Psoas muscle (tissue), 7 donors: ENCODE measurements at regions not wholly inside any gene's neighbourhood (a gene's known extent, or its start where the extent isn't known, plus 50 kb on each side); places are given as distances from the start of the nearest gene placed in this dataset.

ENCODE experiments used
- ATAC-seq, 4 donors: fragments of 200-7000 bp; cut with Tn5 transposase; one replicate each; pipeline ENCODE4 v1.9.1; 2020; ENCODE audit warnings: moderate library complexity in 3 of 4, mild to moderate bottlenecking in 2 of 4
- DNase-seq, 2 donors: peaks; one replicate each; pipeline ENCODE4 v3.0.0-alpha.2; 2020
- H3K27ac ChIP-seq: fragments of 200-600 bp; one replicate; pipeline ENCODE4 v1.8.0; 2022
- H3K27me3 ChIP-seq, 3 donors: fragments of 200-600 bp in 1 of 3; one replicate each; pipeline versions ENCODE4 v1.6.1 to v1.8.0; 2013 to 2022; ENCODE audit warnings: low read length in 2 of 3, mild to moderate bottlenecking in 2 of 3, moderate library complexity in 1 of 3; ENCODE audit not compliant: insufficient read depth in 3 of 3
- H3K36me3 ChIP-seq, 2 donors: fragments of 200-600 bp in 1 of 2; one replicate each; pipeline versions ENCODE4 v1.6.1 to v1.8.0; 2013 to 2022; ENCODE audit warnings: low read depth in 1 of 2, mild to moderate bottlenecking in 1 of 2, moderate library complexity in 1 of 2; ENCODE audit not compliant: insufficient read depth in 1 of 2
- H3K4me1 ChIP-seq: fragments of 200-600 bp; one replicate; pipeline ENCODE4 v1.8.0; 2022
- H3K4me3 ChIP-seq: fragments of 200-600 bp; one replicate; pipeline ENCODE4 v1.8.0; 2022; ENCODE audit warnings: mild to moderate bottlenecking
- H3K9me3 ChIP-seq: fragments of 200-600 bp; one replicate; pipeline ENCODE4 v1.8.0; 2022
- WGBS, 3 donors: extraction: QIAGEN DNeasy Blood & Tissue Kit; methylation state at CpG; one replicate each; pipeline versions ENCODE4 v1.1.6 to v1.1.7; 2013; 5-methylcytosine and 5-hydroxymethylcytosine counted together
- intact Hi-C, 2 donors: fragments of 100-400 bp; cut with DNase I; formaldehyde crosslinking; loops; one replicate each; pipeline versions ENCODE4 v1.11.0 to v1.14.2; 2022
- TF ChIP-seq, protein P1 (sequence below): fragments of 200-600 bp; IDR thresholded peaks from one replicate; pipeline ENCODE4 v1.8.0; 2022; ENCODE audit warnings: antibody characterized with exemption
- donor health status: healthy with polysubstance abuse.
- donor health status: DM: no; HTN: no; CAD: no; lungs with moderate emphysema.
- donor health status: Bipolar disorder and iron deficiency.
- donor health status: healthy.
- donor health status: DM: yes; HTN: yes; CAD: no.
- donor health status: DM: no; HTN: no; CAD: no.
- donor health status: DM: yes; HTN: yes; CAD: no.

DNA sequence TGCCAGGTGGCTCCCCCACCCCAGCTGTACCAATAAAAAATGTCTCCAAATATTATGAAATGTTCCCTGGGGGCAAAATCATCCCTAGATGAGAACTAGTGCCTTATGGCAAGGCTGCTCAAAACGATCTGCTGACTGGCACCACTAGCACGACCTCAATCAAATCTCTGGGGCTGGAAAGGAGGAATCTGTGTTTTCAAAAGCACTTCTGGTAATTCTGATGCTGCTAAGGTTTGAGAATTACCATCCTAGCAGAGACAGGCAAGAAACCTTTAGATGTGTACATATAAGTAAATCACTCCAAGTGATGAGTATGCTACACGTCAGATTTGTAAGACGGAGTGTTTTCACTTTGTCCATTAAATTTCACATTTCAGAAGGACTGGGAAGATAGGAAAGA lies 360.1 kb upstream of the THRB start:
- H3K9me3 ChIP-seq, result no peaks in the 10 kb centered on the region
- no peak overlapping the region for H3K4me3 ChIP-seq
- intact Hi-C loops, result no loop called here
- DNase-seq, result no peak
- no peak for ATAC-seq
- WGBS, 3 donors, result 70 to 73% (median 72%) methylated on average over 4 of the region's 4 CpGs
- no peaks in the 10 kb centered on the region for H3K36me3 ChIP-seq
- TF ChIP-seq, protein P1, sequence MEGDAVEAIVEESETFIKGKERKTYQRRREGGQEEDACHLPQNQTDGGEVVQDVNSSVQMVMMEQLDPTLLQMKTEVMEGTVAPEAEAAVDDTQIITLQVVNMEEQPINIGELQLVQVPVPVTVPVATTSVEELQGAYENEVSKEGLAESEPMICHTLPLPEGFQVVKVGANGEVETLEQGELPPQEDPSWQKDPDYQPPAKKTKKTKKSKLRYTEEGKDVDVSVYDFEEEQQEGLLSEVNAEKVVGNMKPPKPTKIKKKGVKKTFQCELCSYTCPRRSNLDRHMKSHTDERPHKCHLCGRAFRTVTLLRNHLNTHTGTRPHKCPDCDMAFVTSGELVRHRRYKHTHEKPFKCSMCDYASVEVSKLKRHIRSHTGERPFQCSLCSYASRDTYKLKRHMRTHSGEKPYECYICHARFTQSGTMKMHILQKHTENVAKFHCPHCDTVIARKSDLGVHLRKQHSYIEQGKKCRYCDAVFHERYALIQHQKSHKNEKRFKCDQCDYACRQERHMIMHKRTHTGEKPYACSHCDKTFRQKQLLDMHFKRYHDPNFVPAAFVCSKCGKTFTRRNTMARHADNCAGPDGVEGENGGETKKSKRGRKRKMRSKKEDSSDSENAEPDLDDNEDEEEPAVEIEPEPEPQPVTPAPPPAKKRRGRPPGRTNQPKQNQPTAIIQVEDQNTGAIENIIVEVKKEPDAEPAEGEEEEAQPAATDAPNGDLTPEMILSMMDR, result no peak
- H3K27me3 ChIP-seq, result no peaks in the 10 kb centered on the region
- H3K4me1 ChIP-seq, result no peaks in the 10 kb centered on the region
- H3K27ac ChIP-seq, result no peak overlapping the region

DNA sequence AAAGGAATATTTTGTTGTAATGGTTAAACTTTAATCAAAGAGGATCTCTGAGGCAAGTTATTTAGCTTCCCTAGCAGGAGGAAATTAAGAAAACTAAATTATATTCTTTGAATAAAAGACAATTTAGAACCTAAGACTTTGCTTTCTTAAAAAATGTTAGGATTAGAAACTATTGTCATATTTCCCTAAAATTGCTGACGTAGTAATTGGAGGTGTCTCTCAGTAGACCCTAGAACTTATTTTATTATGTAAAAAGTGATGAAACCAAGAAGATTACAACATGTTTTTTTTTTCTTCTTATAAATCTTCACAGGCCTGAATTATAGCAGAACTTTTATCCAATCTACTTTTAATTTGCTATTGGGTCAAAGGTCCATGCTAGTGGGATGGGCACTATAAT lies 363.3 kb upstream of the THRB start:
- H3K9me3 ChIP-seq, result no peaks in the 10 kb centered on the region
- no peaks in the 10 kb centered on the region for H3K4me1 ChIP-seq
- H3K27ac ChIP-seq, result no peak overlapping the region
- WGBS, 3 donors, result 92 to 97% (median 93%) methylated on average over 1 of the region's 1 CpG
- no peaks in the 10 kb centered on the region for H3K27me3 ChIP-seq
- DNase-seq, result no peak
- H3K4me3 ChIP-seq, result no peak overlapping the region
- H3K36me3 ChIP-seq, result no peaks in the 10 kb centered on the region
- no peak for ATAC-seq
- TF ChIP-seq, protein P1, result no peak
- intact Hi-C loops, result no loop called here

DNA sequence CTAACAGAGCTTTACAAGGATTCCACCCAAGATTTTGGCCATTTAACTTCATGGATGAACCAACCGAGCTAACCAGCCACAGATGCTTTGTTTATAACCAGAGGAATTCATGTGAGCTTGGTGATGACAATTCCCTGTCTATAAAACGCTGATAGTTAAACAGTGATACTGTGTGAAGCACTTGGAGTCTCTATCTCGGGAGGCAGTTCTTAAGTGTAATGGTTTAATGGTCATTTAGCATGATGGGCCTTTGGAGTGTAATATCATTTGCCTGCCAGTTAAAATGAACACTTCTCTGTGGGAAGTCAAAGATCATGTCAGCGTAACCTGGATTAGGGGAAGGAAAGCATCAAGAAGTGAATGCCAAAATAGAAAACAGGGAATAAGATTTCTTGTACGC lies 368.6 kb upstream of the THRB start:
- Histone ChIP-seq H3K9me3 (no peaks in the 10 kb centered on the region), H3K36me3 (no peaks in the 10 kb centered on the region), H3K4me1 (no peaks in the 10 kb centered on the region), H3K4me3 (no peak overlapping the region), H3K27ac (no peak overlapping the region), H3K27me3 (no peaks in the 10 kb centered on the region)
- TF ChIP-seq, protein P1, result no peak
- DNase-seq (no peak), ATAC-seq (no peak)
- 66 to 71% (median 71%) methylated on average over 5 of the region's 5 CpGs for WGBS, 3 donors
- intact Hi-C loops, result no loop called here

DNA sequence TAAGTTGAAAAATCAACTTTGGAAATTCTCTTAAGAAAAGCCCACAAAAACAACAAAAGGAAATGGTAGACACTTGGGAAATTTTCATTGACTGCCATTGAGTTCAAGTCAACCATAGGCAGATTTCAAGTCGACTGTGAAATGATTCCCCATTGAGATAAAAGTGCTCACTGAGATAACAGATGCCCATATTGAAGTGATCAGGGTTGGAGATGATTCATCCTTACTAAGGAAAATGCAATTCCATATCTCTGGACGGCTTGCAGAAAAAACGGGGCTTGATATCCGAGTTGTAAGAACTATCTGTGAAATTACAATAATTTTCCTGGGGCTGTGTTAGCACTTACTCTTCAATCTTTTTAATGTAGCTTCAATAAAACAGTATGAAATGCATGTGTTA lies 373.1 kb upstream of the THRB start:
- TF ChIP-seq, protein P1, result no peak
- WGBS, 3 donors, result 78 to 83% (median 79%) methylated on average over 4 of the region's 4 CpGs
- no peak overlapping the region for H3K27ac ChIP-seq
- intact Hi-C loops, result no loop called here
- no peak overlapping the region for H3K4me3 ChIP-seq
- H3K36me3 ChIP-seq, result no peaks in the 10 kb centered on the region
- no peaks in the 10 kb centered on the region for H3K27me3 ChIP-seq
- no peaks in the 10 kb centered on the region for H3K9me3 ChIP-seq
- no peaks in the 10 kb centered on the region for H3K4me1 ChIP-seq
- no peak for ATAC-seq
- no peak for DNase-seq

DNA sequence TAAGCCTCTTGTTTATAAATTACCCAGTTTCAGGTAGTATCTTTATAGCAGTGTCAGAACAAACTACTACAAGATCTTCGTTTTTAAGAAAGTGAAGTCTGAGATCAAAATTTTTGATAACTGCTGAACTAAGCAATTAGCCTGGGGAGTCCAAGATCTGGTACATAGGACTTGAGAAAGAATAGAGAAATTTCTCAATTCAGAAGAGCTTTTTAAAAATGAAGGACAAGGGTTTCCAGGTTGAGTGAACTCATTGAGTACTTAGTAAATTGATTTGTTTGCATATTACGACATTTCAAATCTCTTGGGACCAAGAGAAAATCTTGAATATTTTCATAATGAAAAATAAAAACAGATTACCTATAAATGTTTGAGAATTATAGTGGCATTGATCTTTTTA lies 386.6 kb upstream of the THRB start:
- ATAC-seq (no peak), DNase-seq (no peak)
- Histone ChIP-seq H3K36me3 (no peaks in the 10 kb centered on the region), H3K27me3 (no peaks in the 10 kb centered on the region), H3K27ac (no peak overlapping the region), H3K9me3 (no peaks in the 10 kb centered on the region), H3K4me1 (no peaks in the 10 kb centered on the region), H3K4me3 (no peak overlapping the region)
- intact Hi-C loops, result no loop called here
- WGBS, 3 donors, result 67 to 94% (median 78%) methylated on average over 2 of the region's 2 CpGs
- TF ChIP-seq, protein P1, result no peak
